GM12875 (cell line): ENCODE measurements at regions not wholly inside any gene's neighbourhood (a gene's known extent, or its start where the extent isn't known, plus 50 kb on each side); places are given as distances from the start of the nearest gene placed in this dataset.

Experiments
- H3K4me3 ChIP-seq: one replicate; pipeline ENCODE4 v1.5.1; 2011; ENCODE audit warnings: low read depth, low read length, control low read depth
- CTCF ChIP-seq: IDR thresholded peaks from 2 replicates; pipeline ENCODE4 v1.5.1; 2011; ENCODE audit warnings: low read depth, mild to moderate bottlenecking, control low read depth, inconsistent platforms, low read length, moderate library complexity, borderline replicate concordance; ENCODE audit not compliant: insufficient read depth

GRCh38 chr13:79946556-79946955, 394.4 kb downstream of the SPRY2 start:
- no peak overlapping the region for H3K4me3 ChIP-seq
- TF ChIP-seq CTCF, result no peak

GRCh38 chr13:79943346-79944023, 397.4 kb downstream of the SPRY2 start:
- TF ChIP-seq CTCF, result no peak

GRCh38 chr13:79941752-79942151, 399.2 kb downstream of the SPRY2 start:
- no peak for TF ChIP-seq CTCF
- H3K4me3 ChIP-seq, result no peak overlapping the region

More at GRCh38 chr13:79943346-79944023, 397.4 kb downstream of the SPRY2 start:
- no peak overlapping the region for H3K4me3 ChIP-seq

- no peak for TF ChIP-seq CTCF
- no peak overlapping the region for H3K4me3 ChIP-seq
Measured at GRCh38 chr13:79939689-79940088, 401.2 kb downstream of the SPRY2 start.

- no peak overlapping the region for H3K4me3 ChIP-seq
- no peak for TF ChIP-seq CTCF
Measured at GRCh38 chr13:79937771-79938216, 403.1 kb downstream of the SPRY2 start.

GRCh38 chr13:79937311-79937710, 403.6 kb downstream of the SPRY2 start:
- no peak overlapping the region for H3K4me3 ChIP-seq
- no peak for TF ChIP-seq CTCF

- no peak for TF ChIP-seq CTCF
- no peak overlapping the region for H3K4me3 ChIP-seq
Measured at GRCh38 chr13:79936368-79937136, 404.4 kb downstream of the SPRY2 start.
